GM23338 (cell line): ENCODE measurements at regions not wholly inside any gene's neighbourhood (a gene's known extent, or its start where the extent isn't known, plus 50 kb on each side); places are given as distances from the start of the nearest gene placed in this dataset.

Experiments used
- ATAC-seq: fragments of 200-7000 bp; cut with Tn5 transposase; 3 replicates; pipeline ENCODE4 v1.9.1; 2020
- DNase-seq: peaks from one replicate; pipeline ENCODE4 v3.0.0-alpha.2; 2015; ENCODE audit warnings: low spot score
- H2AFZ ChIP-seq: fragments of 200-600 bp; sonication (generic); 2 replicates; pipeline ENCODE4 v1.8.0; 2016; ENCODE audit warnings: antibody characterized with exemption, mild to moderate bottlenecking, moderate library complexity
- H3F3A ChIP-seq: fragments of 200-600 bp; sonication (generic); replicated peaks from 2 replicates; pipeline ENCODE4 v1.8.0; 2017; ENCODE audit warnings: antibody characterized with exemption, mixed run types, low read depth
- H3K27ac ChIP-seq: fragments of 200-600 bp; sonication (generic); 2 replicates; pipeline ENCODE4 v1.6.1; 2016; ENCODE audit warnings: low read depth
- H3K27me3 ChIP-seq: fragments of 200-600 bp; sonication (generic); 2 replicates; pipeline ENCODE4 v1.8.0; 2016; ENCODE audit warnings: mild to moderate bottlenecking, mixed run types, moderate library complexity; ENCODE audit not compliant: insufficient read depth
- H3K36me3 ChIP-seq: fragments of 200-600 bp; sonication (generic); 2 replicates; pipeline ENCODE4 v1.8.0; 2016; ENCODE audit warnings: mild to moderate bottlenecking; ENCODE audit not compliant: insufficient read depth
- H3K4me1 ChIP-seq: fragments of 200-600 bp; sonication (generic); 2 replicates; pipeline ENCODE4 v1.8.0; 2016; ENCODE audit warnings: mild to moderate bottlenecking, moderate library complexity; ENCODE audit not compliant: insufficient read depth
- H3K4me2 ChIP-seq: fragments of 200-600 bp; sonication (generic); 2 replicates; pipeline ENCODE4 v1.7.1; 2017; ENCODE audit warnings: mixed run types
- H3K4me3 ChIP-seq: fragments of 200-600 bp; sonication (generic); 2 replicates; pipeline ENCODE4 v1.6.1; 2016; ENCODE audit warnings: mixed run types
- H3K79me2 ChIP-seq: fragments of 200-600 bp; sonication (generic); replicated peaks from 2 replicates; pipeline ENCODE4 v1.8.0; 2017; ENCODE audit warnings: mild to moderate bottlenecking; ENCODE audit not compliant: insufficient read depth
- H3K9me2 ChIP-seq: fragments of 200-600 bp; sonication (generic); 2 replicates; pipeline ENCODE4 v1.8.0; 2017; ENCODE audit not compliant: insufficient read depth
- H4K20me1 ChIP-seq: fragments of 200-600 bp; sonication (generic); replicated peaks from 2 replicates; pipeline ENCODE4 v1.8.0; 2017; ENCODE audit warnings: mild to moderate bottlenecking; ENCODE audit not compliant: insufficient read depth
- H3K27ac Mint-ChIP-seq: 2 replicates; pipeline ENCODE4 v1.8.0; 2020; ENCODE audit warnings: inconsistent platforms, mild to moderate bottlenecking, moderate library complexity, mixed read lengths
- H3K27me3 Mint-ChIP-seq: 3 replicates; pipeline ENCODE4 v1.8.0; 2022; ENCODE audit warnings: low read depth, mild to moderate bottlenecking, moderate library complexity, mixed read lengths, inconsistent platforms; ENCODE audit not compliant: insufficient read depth, poor library complexity
- H3K36me3 Mint-ChIP-seq: 3 replicates; pipeline ENCODE4 v1.8.0; 2021; ENCODE audit warnings: low read depth, mild to moderate bottlenecking, inconsistent platforms, moderate library complexity, mixed read lengths
- H3K4me1 Mint-ChIP-seq: 3 replicates; pipeline ENCODE4 v1.8.0; 2020; ENCODE audit warnings: mild to moderate bottlenecking, inconsistent platforms, mixed read lengths
- H3K4me3 Mint-ChIP-seq: 3 replicates; pipeline ENCODE4 v1.8.0; 2021; ENCODE audit warnings: moderate library complexity, mild to moderate bottlenecking, inconsistent platforms, mixed read lengths
- H3K9me3 Mint-ChIP-seq: 3 replicates; pipeline ENCODE4 v1.8.0; 2020; ENCODE audit warnings: moderate library complexity, mild to moderate bottlenecking, inconsistent platforms, mixed read lengths
- CTCF ChIP-seq, 2 experiments: fragments of 200-600 bp in 1 of 2; sonication (generic) in 1 of 2; conservative IDR thresholded peaks; 2 replicates each; pipeline versions ENCODE4 v1.5.1 to v1.6.1; 2016 to 2017; ENCODE audit warnings: antibody characterized with exemption in 2 of 2, low read depth in 2 of 2, mild to moderate bottlenecking in 2 of 2, moderate library complexity in 1 of 2
- ETS1 ChIP-seq: IDR thresholded peaks from 2 replicates; pipeline ENCODE4 v1.6.1; 2016; ENCODE audit warnings: antibody characterized with exemption
- EZH2 ChIP-seq: fragments of 200-600 bp; sonication (generic); IDR thresholded peaks from one replicate; pipeline ENCODE4 v1.8.0; 2017; ENCODE audit warnings: antibody characterized with exemption, mild to moderate bottlenecking, low read depth; ENCODE audit not compliant: unreplicated experiment
- NANOG ChIP-seq: IDR thresholded peaks from 2 replicates; pipeline ENCODE4 v1.6.1; 2016; ENCODE audit warnings: antibody characterized with exemption, borderline replicate concordance
- POLR2AphosphoS5 ChIP-seq: IDR thresholded peaks from 2 replicates; pipeline ENCODE4 v1.6.1; 2016; ENCODE audit warnings: antibody characterized with exemption, low read depth
- REST ChIP-seq: IDR thresholded peaks from one replicate; pipeline ENCODE4 v1.6.1; 2018; ENCODE audit warnings: antibody characterized with exemption; ENCODE audit not compliant: unreplicated experiment
- STAT1 ChIP-seq: IDR thresholded peaks from one replicate; pipeline ENCODE4 v1.6.1; 2016; ENCODE audit warnings: antibody characterized with exemption; ENCODE audit not compliant: unreplicated experiment
- ZNF331 ChIP-seq: fragments of 250-450 bp; sonication (Bioruptor Pico); IDR thresholded peaks from 2 replicates; pipeline ENCODE4 v1.5.0; 2020; ENCODE audit warnings: low read depth, mild to moderate bottlenecking, moderate library complexity

GRCh38 chr14:58828298-58828697 is 190.5 kb downstream of the DACT1 start (continued):
- TF ChIP-seq CTCF (conservative IDR thresholded peaks at IDR 0.05; ENCODE audit: low read depth in 2 of 2): no peak
- TF ChIP-seq ZNF331 (CRISPR knock-in tag): no peak
- no peak for TF ChIP-seq POLR2AphosphoS5
- TF ChIP-seq EZH2: no peak
- no peak for TF ChIP-seq REST
- no peak for TF ChIP-seq NANOG
- TF ChIP-seq STAT1: no peak

GRCh38 chr14:58829594-58829993 is 191.8 kb downstream of the DACT1 start:
- Mint-ChIP-seq H3K4me3 (no peak overlapping the region), H3K4me1 (peaks cover 4% of the 10 kb centered on the region; the same call in 2 of the 3 replicates), H3K27ac (no peak overlapping the region), H3K9me3 (peaks cover 14% of the 10 kb centered on the region), H3K36me3 (peaks cover 12% of the 10 kb centered on the region), H3K27me3 (peaks cover 4% of the 10 kb centered on the region)
- H3K9me2 ChIP-seq: no peaks in the 10 kb centered on the region
- no peaks in the 10 kb centered on the region for H3K79me2 ChIP-seq
- H3K4me2 ChIP-seq: no peak overlapping the region
- DNase-seq: no peak
- no peaks in the 10 kb centered on the region for H3K36me3 ChIP-seq
- H3K4me3 ChIP-seq: no peak overlapping the region
- H3K4me1 ChIP-seq: no peaks in the 10 kb centered on the region; the same call in 1 of the 2 replicates
- H3K27me3 ChIP-seq: no peaks in the 10 kb centered on the region
- no peak overlapping the region for H3K27ac ChIP-seq
- no peak for TF ChIP-seq ETS1
- no peak for ATAC-seq
- no peaks in the 10 kb centered on the region for H4K20me1 ChIP-seq
- H2AFZ ChIP-seq: no peak overlapping the region
- H3F3A ChIP-seq: no peaks in the 10 kb centered on the region
